ENCODE measurements at regions not wholly inside any gene's neighbourhood (a gene's known extent, or its start where the extent isn't known, plus 50 kb on each side); places are given as distances from the start of the nearest gene placed in this dataset.

DNA sequence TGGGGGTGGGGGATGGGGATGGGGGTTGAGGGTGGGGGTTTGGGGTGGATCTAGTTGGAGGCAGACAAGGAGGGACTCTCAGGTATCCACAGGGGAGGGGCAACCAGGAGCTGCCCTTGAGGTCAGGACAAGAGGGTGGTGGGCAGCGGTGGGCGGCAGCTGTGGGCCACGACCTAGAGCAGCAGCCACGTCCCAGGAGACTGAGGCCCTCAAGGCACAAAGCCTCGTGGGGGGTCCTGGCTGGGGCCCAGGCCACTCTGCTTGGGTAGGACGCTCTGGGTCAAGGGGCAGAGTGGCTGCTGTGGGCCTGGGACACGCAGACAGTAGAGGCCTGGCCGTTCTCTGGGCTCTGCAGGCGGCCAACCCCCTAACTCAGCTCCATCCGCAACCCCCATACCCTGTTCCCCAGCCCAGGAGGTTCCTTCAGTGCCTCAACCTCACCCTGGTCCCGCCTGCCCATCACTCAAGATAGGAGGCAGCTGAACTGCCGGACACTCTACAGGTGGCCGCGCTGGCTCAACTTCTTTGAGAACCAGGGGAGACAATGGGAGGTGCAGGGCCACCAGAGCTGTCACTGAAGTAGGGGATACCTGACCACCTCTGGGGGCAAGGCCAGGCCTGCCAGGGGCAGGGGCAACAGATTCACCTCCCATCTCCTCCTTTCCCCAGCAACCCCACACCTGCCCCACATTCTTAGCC is 75.6 kb downstream of the ENGASE start:
- FAIRE-seq (no peak), DNase-seq (ENCODE audit: insufficient read length, low spot score) (no peak)
- TF ChIP-seq, protein P1, sequence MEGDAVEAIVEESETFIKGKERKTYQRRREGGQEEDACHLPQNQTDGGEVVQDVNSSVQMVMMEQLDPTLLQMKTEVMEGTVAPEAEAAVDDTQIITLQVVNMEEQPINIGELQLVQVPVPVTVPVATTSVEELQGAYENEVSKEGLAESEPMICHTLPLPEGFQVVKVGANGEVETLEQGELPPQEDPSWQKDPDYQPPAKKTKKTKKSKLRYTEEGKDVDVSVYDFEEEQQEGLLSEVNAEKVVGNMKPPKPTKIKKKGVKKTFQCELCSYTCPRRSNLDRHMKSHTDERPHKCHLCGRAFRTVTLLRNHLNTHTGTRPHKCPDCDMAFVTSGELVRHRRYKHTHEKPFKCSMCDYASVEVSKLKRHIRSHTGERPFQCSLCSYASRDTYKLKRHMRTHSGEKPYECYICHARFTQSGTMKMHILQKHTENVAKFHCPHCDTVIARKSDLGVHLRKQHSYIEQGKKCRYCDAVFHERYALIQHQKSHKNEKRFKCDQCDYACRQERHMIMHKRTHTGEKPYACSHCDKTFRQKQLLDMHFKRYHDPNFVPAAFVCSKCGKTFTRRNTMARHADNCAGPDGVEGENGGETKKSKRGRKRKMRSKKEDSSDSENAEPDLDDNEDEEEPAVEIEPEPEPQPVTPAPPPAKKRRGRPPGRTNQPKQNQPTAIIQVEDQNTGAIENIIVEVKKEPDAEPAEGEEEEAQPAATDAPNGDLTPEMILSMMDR (IDR thresholded peaks at IDR 0.05; ENCODE audit: insufficient read depth, missing control alignments): no peak

GRCh38 chr17:79148584-79148983 is 74.0 kb downstream of the ENGASE start:
- FAIRE-seq (no peak), DNase-seq (ENCODE audit: insufficient read length, low spot score) (no peak)
- TF ChIP-seq, protein P1 (IDR thresholded peaks at IDR 0.05; ENCODE audit: insufficient read depth, missing control alignments): no peak

DNA sequence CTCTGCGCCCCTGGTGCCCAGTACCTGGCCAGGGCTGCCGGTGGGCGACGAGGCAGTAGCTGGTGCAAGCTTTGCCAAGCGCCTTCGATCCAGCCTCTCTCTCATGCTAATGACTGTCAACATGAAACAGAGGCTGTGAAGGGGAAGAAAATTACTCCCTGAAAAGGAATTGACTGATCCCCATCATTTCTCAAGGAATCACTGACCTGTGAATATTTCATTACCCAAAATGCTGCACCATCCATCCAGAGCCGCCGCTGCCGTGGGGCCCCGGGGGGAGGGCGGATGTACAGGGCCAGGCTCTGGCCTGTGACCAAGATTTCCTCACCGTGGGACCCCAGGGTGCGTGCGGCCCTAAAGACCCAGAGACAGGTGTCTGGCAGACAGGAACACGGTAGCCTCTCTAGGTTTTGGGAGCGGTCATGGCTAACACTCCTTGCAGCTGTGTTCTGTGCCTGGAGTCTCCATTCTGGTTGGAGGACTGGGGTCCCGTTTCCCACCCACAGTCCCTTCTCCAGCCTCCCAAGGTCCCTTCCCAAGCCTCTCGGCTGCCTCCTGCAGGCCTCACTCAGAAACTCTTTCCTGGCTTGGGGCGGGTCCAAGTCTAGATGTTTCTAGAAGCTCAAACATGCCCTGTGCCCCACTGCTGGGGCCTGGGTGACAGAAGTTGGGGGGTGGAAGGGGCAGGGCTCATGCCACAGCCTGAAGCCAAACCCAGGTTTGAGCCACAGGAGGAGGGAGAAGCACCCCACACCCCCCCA is 73.3 kb downstream of the ENGASE start:
- no peak for FAIRE-seq
- no peak for DNase-seq (ENCODE audit: insufficient read length, low spot score)
- TF ChIP-seq, protein P1 (IDR thresholded peaks at IDR 0.05; ENCODE audit: insufficient read depth, missing control alignments): no peak

GRCh38 chr17:79146562-79146961 is 71.9 kb downstream of the ENGASE start:
- no peak for FAIRE-seq
- TF ChIP-seq, protein P1 (IDR thresholded peaks at IDR 0.05; ENCODE audit: insufficient read depth, missing control alignments): no peak
- DNase-seq (ENCODE audit: insufficient read length, low spot score): no peak

GRCh38 chr17:79145548-79145947 is 70.9 kb downstream of the ENGASE start:
- DNase-seq (ENCODE audit: insufficient read length, low spot score): no peak
- no peak for FAIRE-seq
- TF ChIP-seq, protein P1 (IDR thresholded peaks at IDR 0.05; ENCODE audit: insufficient read depth, missing control alignments): no peak

DNA sequence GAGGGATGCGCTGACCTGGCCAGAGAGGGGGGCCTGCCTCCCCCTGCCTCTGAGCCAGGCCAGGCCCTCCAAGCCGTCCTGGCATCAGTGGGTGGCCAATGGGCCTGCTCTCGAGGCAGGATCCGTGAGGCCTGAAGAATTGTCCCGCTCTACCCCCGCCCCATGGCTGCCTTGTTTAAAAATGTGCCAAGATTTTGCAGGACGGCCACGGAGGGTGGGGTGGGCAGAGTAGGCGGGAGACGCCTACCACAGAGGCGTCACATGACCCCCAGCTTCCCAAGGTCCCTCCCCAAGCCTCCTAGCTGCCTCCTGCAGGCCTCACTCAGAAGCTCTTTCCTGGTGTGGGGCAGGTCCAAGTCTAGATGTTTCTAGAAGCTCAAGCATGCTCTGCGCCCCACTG is 69.5 kb downstream of the ENGASE start:
- no peak for FAIRE-seq
- TF ChIP-seq, protein P1 (IDR thresholded peaks at IDR 0.05; ENCODE audit: insufficient read depth, missing control alignments): no peak
- no peak for DNase-seq (ENCODE audit: insufficient read length, low spot score)

GRCh38 chr17:79142375-79142774 is 67.8 kb downstream of the ENGASE start:
- TF ChIP-seq, protein P1 (IDR thresholded peaks at IDR 0.05; ENCODE audit: insufficient read depth, missing control alignments): no peak

More at GRCh38 chr17:79142375-79142774, 67.8 kb downstream of the ENGASE start:
- DNase-seq (ENCODE audit: insufficient read length, low spot score) (no peak), FAIRE-seq (no peak)
